WTC11 (cell line): ENCODE measurements at regions not wholly inside any gene's neighbourhood (a gene's known extent, or its start where the extent isn't known, plus 50 kb on each side); places are given as distances from the start of the nearest gene placed in this dataset.
A peak's percentile ranks its signal among the peaks of the same experiment; 100 is the strongest.

Experiments used
- ATAC-seq: fragments of 200-7000 bp; cut with Tn5 transposase; 2 replicates; pipeline ENCODE4 v1.10.0; 2021; ENCODE audit warnings: mild to moderate bottlenecking, moderate library complexity
- CTCF ChIA-PET: fragments of 300-600 bp; sonication (Branson Sonifier 250); formaldehyde crosslinking; loops from one replicate; lab custom pipeline; 2021; ENCODE audit warnings: antibody characterized with exemption; lab: Charles Lee
- POLR2A ChIA-PET: fragments of 350-600 bp; sonication (Branson Sonifier 250); formaldehyde crosslinking; loops from one replicate; lab custom pipeline; 2021; ENCODE audit warnings: antibody characterized with exemption; lab: Charles Lee
- DNase-seq: peaks from one replicate; pipeline ENCODE4 v3.0.0; 2021; ENCODE audit warnings: low spot score
- H3K27ac Mint-ChIP-seq: 2 replicates; pipeline ENCODE4 v1.8.0; 2021; ENCODE audit warnings: mixed read lengths
- H3K27me3 Mint-ChIP-seq: 2 replicates; pipeline ENCODE4 v1.8.0; 2021; ENCODE audit warnings: low read depth, mild to moderate bottlenecking, moderate library complexity, mixed read lengths
- H3K36me3 Mint-ChIP-seq: 2 replicates; pipeline ENCODE4 v1.8.0; 2021; ENCODE audit warnings: mixed read lengths
- H3K4me1 Mint-ChIP-seq: 2 replicates; pipeline ENCODE4 v1.8.0; 2022; ENCODE audit warnings: mixed read lengths
- H3K4me3 Mint-ChIP-seq: 2 replicates; pipeline ENCODE4 v1.8.0; 2021; ENCODE audit warnings: mild to moderate bottlenecking, moderate library complexity, mixed read lengths
- H3K9me3 Mint-ChIP-seq: 2 replicates; pipeline ENCODE4 v1.8.0; 2021; ENCODE audit warnings: mixed read lengths
- ATF3 ChIP-seq: sonication (generic); formaldehyde crosslinking; conservative IDR thresholded peaks from 2 replicates; pipeline ENCODE4 v1.8.1; 2022; ENCODE audit warnings: mild to moderate bottlenecking, missing genetic modification reagents
- CBFB ChIP-seq: sonication (generic); formaldehyde crosslinking; IDR thresholded peaks from 2 replicates; pipeline ENCODE4 v1.8.1; 2022; ENCODE audit warnings: mild to moderate bottlenecking, low read depth, missing genetic modification reagents
- CDX4 ChIP-seq: fragments of 250-450 bp; sonication (Bioruptor Pico); IDR thresholded peaks from 2 replicates; pipeline ENCODE4 v1.9.0; 2021; ENCODE audit warnings: moderate library complexity, mild to moderate bottlenecking, inconsistent platforms, borderline replicate concordance
- E2F4 ChIP-seq: sonication (generic); formaldehyde crosslinking; IDR thresholded peaks from 2 replicates; pipeline ENCODE4 v1.8.1; 2022; ENCODE audit warnings: low read depth, mild to moderate bottlenecking, moderate library complexity, missing genetic modification reagents, borderline replicate concordance
- GABPB1 ChIP-seq: sonication (generic); formaldehyde crosslinking; IDR thresholded peaks from 2 replicates; pipeline ENCODE4 v1.8.1; 2023; ENCODE audit warnings: mild to moderate bottlenecking, missing genetic modification reagents
- HMGA2 ChIP-seq: fragments of 250-450 bp; sonication (Bioruptor Pico); IDR thresholded peaks from 2 replicates; pipeline ENCODE4 v1.4.0; 2021; ENCODE audit warnings: mild to moderate bottlenecking, moderate library complexity
- JUN ChIP-seq: sonication (generic); formaldehyde crosslinking; IDR thresholded peaks from 2 replicates; pipeline ENCODE4 v1.8.0; 2023; ENCODE audit warnings: mild to moderate bottlenecking, missing genetic modification reagents
- MYBL2 ChIP-seq: sonication (generic); formaldehyde crosslinking; IDR thresholded peaks from 2 replicates; pipeline ENCODE4 v1.8.1; 2023; ENCODE audit warnings: mild to moderate bottlenecking, moderate library complexity, missing genetic modification reagents
- NFATC4 ChIP-seq: fragments of 250-450 bp; sonication (Bioruptor Pico); IDR thresholded peaks from 2 replicates; pipeline ENCODE4 v1.9.0; 2021; ENCODE audit warnings: mild to moderate bottlenecking
- NR1H2 ChIP-seq: sonication (generic); formaldehyde crosslinking; IDR thresholded peaks from 2 replicates; pipeline ENCODE4 v1.9.0; 2021; ENCODE audit warnings: mild to moderate bottlenecking, moderate library complexity, missing genetic modification reagents
- NR3C1 ChIP-seq: sonication (generic); formaldehyde crosslinking; conservative IDR thresholded peaks from 2 replicates; pipeline ENCODE4 v1.8.1; 2023; ENCODE audit warnings: low read depth, mild to moderate bottlenecking, missing genetic modification reagents
- PRRX2 ChIP-seq: fragments of 250-450 bp; sonication (Bioruptor Pico); IDR thresholded peaks from 2 replicates; pipeline ENCODE4 v1.8.0; 2021; ENCODE audit warnings: mild to moderate bottlenecking
- RELA ChIP-seq: sonication (generic); formaldehyde crosslinking; IDR thresholded peaks from 2 replicates; pipeline ENCODE4 v1.8.1; 2022; ENCODE audit warnings: missing genetic modification reagents, mild to moderate bottlenecking, borderline replicate concordance
- SOX15 ChIP-seq: fragments of 250-450 bp; sonication (Bioruptor Pico); IDR thresholded peaks from 2 replicates; pipeline ENCODE4 v1.9.0; 2021; ENCODE audit warnings: mild to moderate bottlenecking
- ZBTB43 ChIP-seq: sonication (generic); formaldehyde crosslinking; IDR thresholded peaks from 2 replicates; pipeline ENCODE4 v1.8.1; 2023; ENCODE audit warnings: mild to moderate bottlenecking, missing genetic modification reagents
- ZMAT4 ChIP-seq: fragments of 250-450 bp; sonication (Bioruptor Pico); IDR thresholded peaks from 2 replicates; pipeline ENCODE4 v1.9.0; 2021; ENCODE audit warnings: mild to moderate bottlenecking
- ZNF121 ChIP-seq: sonication (generic); formaldehyde crosslinking; IDR thresholded peaks from 2 replicates; pipeline ENCODE4 v1.8.0; 2023; ENCODE audit warnings: missing genetic modification reagents
- ZNF232 ChIP-seq: sonication (generic); formaldehyde crosslinking; IDR thresholded peaks from 2 replicates; pipeline ENCODE4 v1.8.0; 2022; ENCODE audit warnings: mild to moderate bottlenecking, missing genetic modification reagents
- ZNF281 ChIP-seq: sonication (generic); formaldehyde crosslinking; IDR thresholded peaks from 2 replicates; pipeline ENCODE4 v1.8.0; 2023; ENCODE audit warnings: mild to moderate bottlenecking, missing genetic modification reagents
- ZNF396 ChIP-seq: fragments of 250-450 bp; sonication (Bioruptor Pico); IDR thresholded peaks from 2 replicates; pipeline ENCODE4 v1.8.0; 2021; ENCODE audit warnings: mild to moderate bottlenecking, moderate library complexity, borderline replicate concordance
- ZNF425 ChIP-seq: fragments of 250-450 bp; sonication (Bioruptor Pico); conservative IDR thresholded peaks from 2 replicates; pipeline ENCODE4 v1.9.0; 2021; ENCODE audit warnings: mild to moderate bottlenecking
- ZNF532 ChIP-seq: fragments of 250-450 bp; sonication (Bioruptor Pico); IDR thresholded peaks from 2 replicates; pipeline ENCODE4 v1.9.0; 2021; ENCODE audit warnings: mild to moderate bottlenecking, borderline replicate concordance
- ZNF671 ChIP-seq: fragments of 250-450 bp; sonication (Bioruptor Pico); IDR thresholded peaks from 2 replicates; pipeline ENCODE4 v1.8.0; 2021; ENCODE audit warnings: mild to moderate bottlenecking

GRCh38 chr4:159043861-159044260, 59.0 kb upstream of the RAPGEF2 start:
- Mint-ChIP-seq H3K27me3 (no peaks in the 10 kb centered on the region), H3K4me3 (no peak overlapping the region), H3K9me3 (no peaks in the 10 kb centered on the region), H3K4me1 (peaks cover 40% of the 10 kb centered on the region), H3K27ac (no peak overlapping the region), H3K36me3 (no peaks in the 10 kb centered on the region)
- CTCF ChIA-PET: no interaction called here
- POLR2A ChIA-PET: no interaction called here
- DNase-seq (no peak), ATAC-seq (no peak)
- no peak for TF ChIP-seq NR3C1 (CRISPR knock-in tag)
- TF ChIP-seq ATF3 (CRISPR knock-in tag): no peak
- TF ChIP-seq E2F4 (CRISPR knock-in tag): no peak
- TF ChIP-seq ZNF121 (CRISPR knock-in tag): no peak
- no peak for TF ChIP-seq NR1H2 (CRISPR knock-in tag)
- no peak for TF ChIP-seq HMGA2 (CRISPR knock-in tag)
- no peak for TF ChIP-seq ZNF671 (CRISPR knock-in tag)
- no peak for TF ChIP-seq ZNF425 (CRISPR knock-in tag)
- TF ChIP-seq CDX4 (CRISPR knock-in tag): no peak
- no peak for TF ChIP-seq PRRX2 (CRISPR knock-in tag)
- TF ChIP-seq MYBL2 (CRISPR knock-in tag): no peak
- no peak for TF ChIP-seq SOX15
- TF ChIP-seq GABPB1 (CRISPR knock-in tag): no peak
- TF ChIP-seq ZNF232: no peak

- Mint-ChIP-seq H3K4me1 (peaks cover 42% of the 10 kb centered on the region), H3K27ac (peak overlapping the region; percentile 55), H3K4me3 (no peak overlapping the region), H3K36me3 (no peaks in the 10 kb centered on the region), H3K27me3 (no peaks in the 10 kb centered on the region), H3K9me3 (no peaks in the 10 kb centered on the region)
- ChIA-PET POLR2A (no interaction called here), CTCF (interaction anchor here (0.6 kb wide), 1 partner anchor 24 kb away, joined by 3 read pairs; no protein-coding TSS in a partner anchor)
- ATAC-seq (no peak), DNase-seq (no peak)
- TF ChIP-seq ZNF532 (CRISPR knock-in tag) (no peak), RELA (no peak), ZBTB43 (no peak), JUN (CRISPR knock-in tag) (no peak), ZNF281 (no peak), NFATC4 (CRISPR knock-in tag) (no peak), ZMAT4 (CRISPR knock-in tag) (no peak), GABPB1 (CRISPR knock-in tag) (no peak), HMGA2 (CRISPR knock-in tag) (no peak), CBFB (CRISPR knock-in tag) (no peak), ZNF396 (CRISPR knock-in tag) (no peak)
Observed at GRCh38 chr4:159045321-159045720, 57.6 kb upstream of the RAPGEF2 start.
